Activated CD4-positive, alpha-beta memory T cell treated with anti-CD3 and anti-CD28 coated beads for 36 hours (primary cell): ENCODE measurements at regions not wholly inside any gene's neighbourhood (a gene's known extent, or its start where the extent isn't known, plus 50 kb on each side); places are given as distances from the start of the nearest gene placed in this dataset.
"Not testable (repeated sequence)": the region's sequence is repeated elsewhere in the genome, so short reads cannot be mapped to it uniquely, and the experiment has no call there.

ENCODE experiments used
- CTCF ChIA-PET: fragments of 350-600 bp; sonication (Branson Sonifier 250); formaldehyde crosslinking; loops from one replicate; lab custom pipeline; 2021; ENCODE audit warnings: antibody characterized with exemption, inconsistent platforms; lab: Charles Lee
- POLR2A ChIA-PET: fragments of 350-600 bp; sonication (Branson Sonifier 250); formaldehyde crosslinking; loops from one replicate; lab custom pipeline; 2021; ENCODE audit warnings: antibody characterized with exemption; lab: Charles Lee
- DNase-seq: peaks from one replicate; pipeline ENCODE4 v3.0.0-alpha.2; 2020
- H3K27ac Mint-ChIP-seq: one replicate; pipeline ENCODE4 v1.8.0; 2021; ENCODE audit warnings: mixed read lengths
- H3K27me3 Mint-ChIP-seq: one replicate; pipeline ENCODE4 v1.8.0; 2021; ENCODE audit warnings: mixed read lengths
- H3K36me3 Mint-ChIP-seq: one replicate; pipeline ENCODE4 v1.8.0; 2021; ENCODE audit warnings: mixed read lengths
- H3K4me1 Mint-ChIP-seq: one replicate; pipeline ENCODE4 v1.8.0; 2021; ENCODE audit warnings: low read depth, mixed read lengths
- H3K4me3 Mint-ChIP-seq: one replicate; pipeline ENCODE4 v1.8.0; 2021; ENCODE audit warnings: mild to moderate bottlenecking, mixed read lengths
- H3K9me3 Mint-ChIP-seq: one replicate; pipeline ENCODE4 v1.8.0; 2021; ENCODE audit warnings: mixed read lengths
- intact Hi-C: fragments of 100-400 bp; cut with micrococcal nuclease; formaldehyde crosslinking; loops from one replicate; pipeline ENCODE4 v1.15.1; 2023

DNA sequence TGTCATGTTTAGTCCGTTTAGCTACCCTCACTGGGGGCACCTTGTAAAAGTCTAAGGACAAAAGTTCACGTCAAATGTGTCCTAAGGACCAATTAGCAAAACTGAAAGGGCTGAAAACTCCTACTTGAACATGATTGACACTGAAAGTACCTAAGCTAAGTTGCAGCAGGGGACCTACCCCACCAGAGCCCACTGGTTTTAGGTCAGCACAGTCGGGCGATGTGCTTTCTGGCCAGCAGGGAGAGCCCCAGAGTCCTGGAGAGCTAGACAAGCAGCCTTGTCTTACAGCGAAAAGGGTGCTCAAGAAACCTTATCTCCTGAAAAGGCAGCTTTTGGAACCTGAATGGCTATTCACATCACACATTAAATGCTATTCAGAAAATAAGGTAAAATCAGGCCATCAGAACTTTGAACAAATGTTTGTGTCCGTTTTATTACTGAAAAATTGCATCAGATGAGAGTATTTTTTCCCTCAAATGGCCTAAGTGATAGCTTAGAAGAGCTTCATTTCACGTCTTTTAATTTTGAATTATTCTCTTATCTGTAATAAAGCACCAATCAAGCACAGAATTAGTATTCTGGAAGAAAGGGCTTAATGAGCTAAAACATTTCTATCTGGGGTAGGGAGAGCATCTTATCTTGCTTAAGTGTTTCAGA is 52.2 kb upstream of the MKI67 start:
- H3K9me3 Mint-ChIP-seq, result peaks cover 18% of the 10 kb centered on the region
- POLR2A ChIA-PET, result interaction anchor here (0.6 kb wide), 1 partner anchor 145 kb away, joined by 3 read pairs; no protein-coding TSS in a partner anchor
- peaks cover 33% of the 10 kb centered on the region for H3K4me1 Mint-ChIP-seq
- intact Hi-C loops, result loop anchor here (1.0 kb wide), 1 partner anchor 32 kb away; no protein-coding TSS in a partner anchor
- H3K27ac Mint-ChIP-seq, result no peak overlapping the region
- peaks cover 10% of the 10 kb centered on the region for H3K36me3 Mint-ChIP-seq
- no peak overlapping the region for H3K4me3 Mint-ChIP-seq
- CTCF ChIA-PET, result interaction anchor here (0.7 to 3.8 kb wide), 17 partner anchors 9 to 132 kb away, joined by 3 to 72 read pairs (median 3); no protein-coding TSS in a partner anchor
- peak; percentile 76 for DNase-seq
- H3K27me3 Mint-ChIP-seq, result no peaks in the 10 kb centered on the region

DNA sequence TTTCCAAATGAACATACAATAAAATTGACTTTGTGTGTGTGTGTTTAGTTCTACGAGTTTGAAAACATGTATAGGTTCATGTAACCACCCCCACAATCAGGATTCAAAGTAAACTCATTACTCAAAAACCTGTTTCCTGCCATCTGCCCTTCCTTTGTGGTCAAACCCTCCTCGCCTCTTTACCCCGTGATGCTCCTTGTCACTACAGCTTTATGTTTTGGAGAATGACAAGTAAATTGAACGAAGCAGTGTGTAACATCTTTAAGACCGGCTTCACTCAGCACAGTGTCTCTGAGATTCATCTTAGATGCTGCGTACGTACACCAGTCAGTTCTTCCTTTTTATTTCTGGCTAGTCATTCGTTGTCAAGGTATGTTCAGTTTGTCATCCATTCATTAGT is 54.6 kb upstream of the MKI67 start:
- intact Hi-C loops, result loop anchor here (1.0 kb wide), 1 partner anchor 134 kb away; no protein-coding TSS in a partner anchor
- peaks cover 10% of the 10 kb centered on the region for H3K9me3 Mint-ChIP-seq
- peak overlapping the region; percentile 76 for H3K27ac Mint-ChIP-seq
- POLR2A ChIA-PET, result interaction anchor here (0.6 to 1.2 kb wide), 3 partner anchors 10 to 49 kb away, joined by 3 to 6 read pairs (median 3); no protein-coding TSS in a partner anchor
- peak overlapping the region; percentile 63 for H3K4me3 Mint-ChIP-seq
- CTCF ChIA-PET, result interaction anchor here (0.6 to 2.8 kb wide), 7 partner anchors 18 to 146 kb away, joined by 3 to 14 read pairs (median 4); no protein-coding TSS in a partner anchor
- H3K4me1 Mint-ChIP-seq, result peaks cover 42% of the 10 kb centered on the region
- peak; percentile 76 for DNase-seq
- no peaks in the 10 kb centered on the region for H3K27me3 Mint-ChIP-seq
- H3K36me3 Mint-ChIP-seq, result peaks cover 11% of the 10 kb centered on the region

- H3K4me1 Mint-ChIP-seq, result peaks cover 42% of the 10 kb centered on the region
These were observed 59.4 kb upstream of the MKI67 start for GRCh38 chr10:128185627-128186026.

GRCh38 chr10:128186959-128187787 is 61.0 kb upstream of the MKI67 start:
- intact Hi-C loops, result no loop called here
- Mint-ChIP-seq H3K4me3 (peak overlapping the region; percentile 70), H3K9me3 (peaks cover 10% of the 10 kb centered on the region), H3K36me3 (peaks cover 11% of the 10 kb centered on the region), H3K4me1 (peaks cover 28% of the 10 kb centered on the region), H3K27me3 (no peaks in the 10 kb centered on the region), H3K27ac (peak overlapping the region; percentile 73)
- ChIA-PET POLR2A (interaction anchor here (1.1 kb wide), 1 partner anchor 20 kb away, joined by 3 read pairs; no protein-coding TSS in a partner anchor), CTCF (interaction anchor here (0.5 to 7.2 kb wide), 6 partner anchors 9 to 491 kb away, joined by 3 to 83 read pairs (median 3); no protein-coding TSS in a partner anchor)
- peak; percentile 54 for DNase-seq

More at GRCh38 chr10:128185627-128186026, 59.4 kb upstream of the MKI67 start:
- no peak for DNase-seq
- POLR2A ChIA-PET, result no interaction called here
- peaks cover 11% of the 10 kb centered on the region for H3K36me3 Mint-ChIP-seq
- H3K9me3 Mint-ChIP-seq, result peaks cover 10% of the 10 kb centered on the region
- no peak overlapping the region for H3K4me3 Mint-ChIP-seq
- CTCF ChIA-PET, result interaction anchor here (7.2 kb wide), 1 partner anchor 25 kb away, joined by 83 read pairs; no protein-coding TSS in a partner anchor
- no peaks in the 10 kb centered on the region for H3K27me3 Mint-ChIP-seq
- no peak overlapping the region for H3K27ac Mint-ChIP-seq
- intact Hi-C loops, result no loop called here

DNA sequence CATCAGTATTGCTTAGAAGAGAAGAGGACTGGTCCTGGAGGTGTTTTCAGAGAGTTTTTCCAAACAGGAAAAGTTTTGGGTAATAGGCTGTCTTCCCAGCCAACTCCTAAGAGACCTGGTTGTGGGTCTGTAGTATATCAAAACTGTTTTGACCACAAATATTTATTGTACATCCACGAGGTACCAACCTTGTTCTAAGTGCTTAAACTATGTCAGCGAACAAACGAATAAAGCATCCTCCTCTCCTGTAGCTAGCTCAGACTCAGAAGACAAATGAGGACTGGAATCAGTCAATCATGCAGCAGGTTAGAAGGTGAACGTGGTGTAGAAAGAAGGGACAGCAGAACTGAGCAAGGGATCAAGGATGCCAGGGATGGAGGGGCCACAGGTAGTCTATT is 61.6 kb upstream of the MKI67 start:
- Mint-ChIP-seq H3K36me3 (peaks cover 9% of the 10 kb centered on the region), H3K4me3 (peak overlapping the region; percentile 70), H3K27me3 (no peaks in the 10 kb centered on the region), H3K9me3 (peaks cover 7% of the 10 kb centered on the region), H3K27ac (peak overlapping the region; percentile 73), H3K4me1 (peaks cover 23% of the 10 kb centered on the region)
- CTCF ChIA-PET, result interaction anchor here (0.5 to 7.2 kb wide), 6 partner anchors 9 to 492 kb away, joined by 3 to 83 read pairs (median 3); no protein-coding TSS in a partner anchor
- POLR2A ChIA-PET, result interaction anchor here (1.1 kb wide), 1 partner anchor 19 kb away, joined by 3 read pairs; no protein-coding TSS in a partner anchor
- DNase-seq, result no peak
- intact Hi-C loops, result no loop called here

- peaks cover 21% of the 10 kb centered on the region for H3K4me1 Mint-ChIP-seq
- peaks cover 2% of the 10 kb centered on the region for H3K36me3 Mint-ChIP-seq
- ChIA-PET POLR2A (no interaction called here), CTCF (interaction anchor here (1.2 to 7.2 kb wide), 3 partner anchors 11 to 38 kb away, joined by 4 to 83 read pairs (median 19); no protein-coding TSS in a partner anchor)
- H3K4me3 Mint-ChIP-seq, result no peak overlapping the region
- no peaks in the 10 kb centered on the region for H3K27me3 Mint-ChIP-seq
- no peaks in the 10 kb centered on the region for H3K9me3 Mint-ChIP-seq
- intact Hi-C loops, result no loop called here
- no peak for DNase-seq
- H3K27ac Mint-ChIP-seq, result no peak overlapping the region
These were observed 63.0 kb upstream of the MKI67 start for GRCh38 chr10:128189176-128189575.

GRCh38 chr10:128191847-128192246 is 65.6 kb upstream of the MKI67 start:
- H3K9me3 Mint-ChIP-seq, result no peaks in the 10 kb centered on the region
- no peaks in the 10 kb centered on the region for H3K36me3 Mint-ChIP-seq
- no peaks in the 10 kb centered on the region for H3K27me3 Mint-ChIP-seq
- H3K4me3 Mint-ChIP-seq, result no peak overlapping the region
- POLR2A ChIA-PET, result no interaction called here
- intact Hi-C loops, result no loop called here
- H3K27ac Mint-ChIP-seq, result no peak overlapping the region
- CTCF ChIA-PET, result interaction anchor here (1.0 to 3.4 kb wide), 5 partner anchors 10 to 20 kb away, joined by 3 to 14 read pairs (median 6); no protein-coding TSS in a partner anchor
- DNase-seq, result no peak
- H3K4me1 Mint-ChIP-seq, result peaks cover 11% of the 10 kb centered on the region

GRCh38 chr10:128201826-128202225 is 75.6 kb upstream of the MKI67 start:
- H3K4me3 Mint-ChIP-seq, DNase-seq, H3K27ac Mint-ChIP-seq, POLR2A ChIA-PET, intact Hi-C loops, H3K27me3 Mint-ChIP-seq, H3K4me1 Mint-ChIP-seq: not testable (repeated sequence)
- CTCF ChIA-PET, result interaction anchor here (1.3 to 1.7 kb wide), 3 partner anchors 9 to 10 kb away, joined by 3 to 8 read pairs (median 5); no protein-coding TSS in a partner anchor
- Mint-ChIP-seq H3K36me3 (peaks cover 17% of the 10 kb centered on the region), H3K9me3 (peaks cover 28% of the 10 kb centered on the region)

GRCh38 chr10:128203028-128203427 is 76.8 kb upstream of the MKI67 start:
- intact Hi-C loops, result no loop called here
- ChIA-PET CTCF (interaction anchor here (1.3 kb wide), 2 partner anchors 8 to 9 kb away, joined by 3 to 5 read pairs; no protein-coding TSS in a partner anchor), POLR2A (no interaction called here)
- no peak overlapping the region for H3K27ac Mint-ChIP-seq
- DNase-seq, result no peak
- peaks cover 28% of the 10 kb centered on the region for H3K9me3 Mint-ChIP-seq
- no peaks in the 10 kb centered on the region for H3K4me1 Mint-ChIP-seq
- no peaks in the 10 kb centered on the region for H3K27me3 Mint-ChIP-seq
- no peak overlapping the region for H3K4me3 Mint-ChIP-seq
- H3K36me3 Mint-ChIP-seq, result peaks cover 17% of the 10 kb centered on the region

GRCh38 chr10:128205591-128205990 is 79.4 kb upstream of the MKI67 start:
- H3K9me3 Mint-ChIP-seq, result peaks cover 27% of the 10 kb centered on the region
- intact Hi-C loops, H3K27me3 Mint-ChIP-seq, H3K4me3 Mint-ChIP-seq, POLR2A ChIA-PET, H3K27ac Mint-ChIP-seq, DNase-seq, H3K4me1 Mint-ChIP-seq: not testable (repeated sequence)
- H3K36me3 Mint-ChIP-seq, result peaks cover 15% of the 10 kb centered on the region
- CTCF ChIA-PET, result interaction anchor here (1.0 to 1.3 kb wide), 2 partner anchors 14 to 27 kb away, joined by 3 read pairs; no protein-coding TSS in a partner anchor

- intact Hi-C loops, result no loop called here
- no peak overlapping the region for H3K27ac Mint-ChIP-seq
- H3K4me3 Mint-ChIP-seq, result no peak overlapping the region
- H3K4me1 Mint-ChIP-seq, result peaks cover 4% of the 10 kb centered on the region
- peaks cover 7% of the 10 kb centered on the region for H3K36me3 Mint-ChIP-seq
- no peak for DNase-seq
- ChIA-PET POLR2A (interaction anchor here (1.1 kb wide), 1 partner anchor 19 kb away, joined by 3 read pairs; no protein-coding TSS in a partner anchor), CTCF (no interaction called here)
- H3K27me3 Mint-ChIP-seq, result no peaks in the 10 kb centered on the region
- H3K9me3 Mint-ChIP-seq, result peaks cover 17% of the 10 kb centered on the region
These were observed 80.5 kb upstream of the MKI67 start for GRCh38 chr10:128206676-128207075.
